Inflammatory macrophage (primary cell): ENCODE measurements at regions not wholly inside any gene's neighbourhood (a gene's known extent, or its start where the extent isn't known, plus 50 kb on each side); places are given as distances from the start of the nearest gene placed in this dataset.
"Not testable (repeated sequence)": the region's sequence is repeated elsewhere in the genome, so short reads cannot be mapped to it uniquely, and the experiment has no call there.

ENCODE experiments used
- DNase-seq, 2 donors: peaks; one replicate each; pipeline ENCODE4 v3.0.0-alpha.2; 2020 to 2022

DNA sequence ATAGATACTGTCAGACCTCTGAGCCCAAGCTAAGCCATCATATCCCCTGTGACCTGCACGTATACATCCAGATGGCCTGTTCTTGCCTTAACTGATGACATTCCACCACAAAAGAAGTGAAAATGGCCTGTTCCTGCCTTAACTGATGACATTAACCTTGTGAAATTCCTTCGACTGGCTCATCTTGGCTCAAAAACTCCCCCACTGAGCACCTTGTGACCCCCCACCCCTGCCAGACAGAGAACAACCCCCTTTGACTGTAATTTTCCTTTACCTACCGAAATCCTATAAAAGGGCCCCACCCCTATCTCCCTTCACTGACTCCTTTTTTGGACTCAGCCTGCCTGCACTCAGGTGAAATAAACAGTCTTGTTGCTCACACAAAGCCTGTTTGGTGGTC is 1114.2 kb downstream of the STIM2 start:
- DNase-seq: not testable (repeated sequence)

DNA sequence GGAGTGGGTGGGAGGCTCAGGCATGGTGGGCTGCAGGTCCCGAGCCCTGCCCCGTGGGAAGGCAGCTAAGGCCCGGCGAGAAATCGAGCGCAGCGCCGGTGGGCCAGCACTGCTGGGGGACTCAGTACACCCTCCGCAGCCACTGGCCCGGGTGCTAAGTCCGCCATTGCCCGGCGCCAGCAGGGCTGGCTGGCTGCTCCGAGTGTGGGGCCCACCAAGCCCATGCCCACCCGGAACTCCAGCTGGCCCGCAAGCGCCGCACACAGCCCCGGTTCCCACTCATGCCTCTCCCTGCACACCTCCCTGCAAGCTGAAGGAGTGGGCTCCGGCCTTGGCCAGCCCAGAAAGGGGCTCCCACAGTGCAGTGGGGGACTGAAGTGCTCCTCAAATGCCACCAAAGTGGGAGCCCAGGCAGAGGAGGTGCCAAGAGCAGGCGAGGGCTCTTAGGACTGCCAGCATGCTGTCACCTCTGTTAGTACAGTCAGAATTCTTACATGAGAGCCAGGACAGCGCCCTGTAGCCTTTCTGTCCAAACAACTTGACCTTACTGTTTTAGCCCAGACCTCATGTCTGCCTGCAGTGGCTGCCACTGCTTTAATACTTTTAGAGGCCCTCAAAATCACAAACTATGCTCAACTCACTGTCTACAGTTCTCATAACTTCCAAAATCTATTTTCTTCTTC is 1117.9 kb downstream of the STIM2 start:
- DNase-seq: not testable (repeated sequence)

GRCh38 chr4:27985522-27985921 is 1124.9 kb downstream of the STIM2 start:
- DNase-seq: no peak

GRCh38 chr4:27986476-27986875 is 1125.8 kb downstream of the STIM2 start:
- DNase-seq: no peak

DNA sequence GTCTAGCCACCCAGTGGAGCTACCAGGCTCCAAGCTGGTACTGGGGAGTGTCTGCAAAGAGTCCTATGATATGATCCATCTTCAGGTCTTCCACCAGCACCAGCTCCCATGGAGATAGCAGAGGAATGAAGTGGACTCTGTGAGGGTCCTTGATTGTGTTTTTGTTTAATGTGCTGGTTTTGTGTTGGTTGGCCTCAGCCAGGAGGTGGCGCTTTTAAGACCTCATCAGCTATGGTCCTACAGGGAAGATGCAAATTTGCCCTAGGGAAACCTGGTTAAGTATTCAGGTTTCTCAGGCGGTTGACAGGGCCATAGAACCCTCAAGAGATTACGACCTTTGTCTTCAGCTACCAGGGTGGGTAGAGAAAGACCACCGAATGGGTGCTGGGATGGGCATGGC is 1141.1 kb downstream of the STIM2 start:
- no peak for DNase-seq

- no peak for DNase-seq
Observed at GRCh38 chr4:28004520-28004919, 1143.9 kb downstream of the STIM2 start.

- DNase-seq: no peak
Observed at GRCh38 chr4:28006021-28006420, 1145.4 kb downstream of the STIM2 start.

GRCh38 chr4:28007693-28008092 is 1147.1 kb downstream of the STIM2 start:
- DNase-seq: no peak

- DNase-seq: no peak
Observed at GRCh38 chr4:28009541-28009940, 1148.9 kb downstream of the STIM2 start.

GRCh38 chr4:28010577-28011240 is 1150.1 kb downstream of the STIM2 start:
- no peak for DNase-seq

DNA sequence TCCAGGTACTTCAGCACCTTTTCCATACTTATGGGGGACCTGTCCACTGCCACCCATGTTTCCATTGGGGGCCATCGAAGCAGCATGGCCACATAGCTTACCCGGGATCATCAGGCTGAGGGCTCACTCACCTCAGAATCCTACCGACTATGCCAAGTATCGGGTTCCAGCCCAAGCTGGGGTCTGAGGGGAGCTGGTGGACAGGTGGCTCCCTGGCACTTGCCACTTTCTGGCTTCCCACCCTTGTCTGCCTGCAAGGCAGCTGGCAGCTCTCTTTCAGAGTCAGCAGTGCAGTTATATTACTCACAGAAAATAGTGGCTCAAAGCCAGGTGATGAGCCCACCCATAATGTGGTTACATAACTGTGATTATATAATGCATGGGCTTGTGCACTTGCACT is 1153.8 kb downstream of the STIM2 start:
- no peak for DNase-seq

DNA sequence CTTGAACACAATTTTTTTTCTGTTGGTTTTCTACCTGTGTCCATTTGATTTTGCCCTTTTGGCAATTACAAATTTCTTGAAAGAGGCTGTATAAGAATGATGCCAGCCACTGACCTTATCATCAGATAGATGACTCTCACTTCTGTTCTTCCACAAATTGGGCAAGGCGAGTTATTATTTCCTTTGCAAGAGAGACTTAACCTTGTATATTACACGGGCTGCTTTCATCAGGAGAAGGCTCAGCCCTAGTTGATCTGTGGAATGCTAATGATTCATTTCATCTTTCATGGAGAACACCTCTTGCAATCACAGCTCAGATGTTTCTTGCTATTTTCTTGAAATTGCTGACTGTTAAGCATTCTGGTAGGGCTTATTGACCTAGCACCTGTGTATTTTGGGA is 1155.4 kb downstream of the STIM2 start:
- no peak for DNase-seq

DNA sequence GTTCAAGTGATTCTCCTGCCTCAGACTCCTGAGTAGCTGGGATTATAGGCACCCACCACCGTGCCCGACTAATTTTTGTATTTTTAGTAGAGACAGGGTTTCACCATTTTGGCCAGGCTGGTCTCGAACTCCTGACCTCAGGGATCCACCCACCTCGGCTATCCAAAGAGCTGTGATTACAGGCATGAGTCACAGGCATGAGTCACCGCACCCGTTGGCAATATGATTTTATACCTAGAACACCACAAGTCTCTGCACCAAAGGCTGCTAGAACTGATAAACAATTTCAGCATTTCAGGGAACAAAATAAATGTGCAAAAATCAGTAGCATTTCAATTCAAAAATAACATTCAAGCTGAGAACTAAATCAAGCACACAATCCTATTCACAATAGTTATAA is 1177.6 kb downstream of the STIM2 start:
- DNase-seq: not testable (repeated sequence)

DNA sequence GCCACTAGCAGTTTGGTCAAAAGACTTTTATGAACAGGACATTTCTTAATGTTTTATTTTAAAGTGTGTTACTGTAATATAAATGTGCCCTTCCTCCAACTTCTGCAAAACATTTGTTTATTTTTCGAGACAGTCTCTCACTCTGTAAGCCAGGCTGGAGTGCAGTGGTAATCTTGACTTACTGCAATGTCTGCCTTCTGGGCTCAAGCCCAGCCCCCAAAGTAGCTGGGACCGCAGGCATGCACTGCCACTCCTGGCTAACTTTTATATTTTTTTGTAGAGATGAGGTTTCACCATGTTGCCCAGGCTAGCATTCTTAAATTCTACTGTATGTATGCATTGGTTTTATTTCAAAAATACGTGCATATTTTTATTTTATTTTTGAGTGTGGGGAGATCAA is 1201.9 kb downstream of the STIM2 start:
- DNase-seq: no peak

DNA sequence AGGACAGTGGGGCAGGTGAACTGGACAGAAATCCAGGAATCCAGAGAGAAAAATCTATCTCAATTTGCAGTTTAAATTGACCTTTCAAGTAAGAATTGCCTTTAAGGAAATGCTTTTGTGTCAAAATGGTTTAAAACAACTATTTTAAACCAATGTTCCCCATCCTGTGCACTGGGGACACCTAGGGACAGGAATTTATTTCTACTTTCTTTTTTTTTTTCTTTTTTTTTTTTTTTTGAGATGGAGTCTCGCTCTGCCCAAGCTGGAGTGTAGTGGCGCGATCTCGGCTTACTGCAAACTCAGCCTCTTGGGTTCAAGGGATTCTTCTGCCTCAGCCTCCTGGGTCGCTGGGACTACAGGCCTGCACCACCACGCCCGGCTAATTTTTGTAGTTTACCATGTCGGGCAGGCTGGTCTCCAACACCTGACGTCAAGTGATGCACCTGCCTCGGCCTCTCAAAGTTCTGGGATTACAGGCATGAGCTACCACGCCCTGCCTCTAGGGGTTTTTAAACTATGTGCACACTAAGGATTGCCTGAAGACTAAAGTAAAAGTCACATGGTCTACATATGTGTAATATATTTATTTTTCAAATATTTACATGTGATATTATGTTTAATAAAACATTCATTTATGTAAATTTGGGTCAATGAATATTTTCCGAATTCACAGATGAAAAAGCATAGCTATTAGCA is 1213.4 kb downstream of the STIM2 start:
- DNase-seq: no peak

GRCh38 chr4:28075401-28075956 is 1214.8 kb downstream of the STIM2 start:
- no peak for DNase-seq

GRCh38 chr4:28077203-28077602 is 1216.6 kb downstream of the STIM2 start:
- DNase-seq: not testable (repeated sequence)

GRCh38 chr4:28082686-28083390 is 1222.2 kb downstream of the STIM2 start:
- DNase-seq: no peak

GRCh38 chr4:28092610-28093009 is 1232.0 kb downstream of the STIM2 start:
- DNase-seq: no peak

GRCh38 chr4:28093071-28093470 is 1232.4 kb downstream of the STIM2 start:
- no peak for DNase-seq

GRCh38 chr4:28101583-28101982 is 1240.9 kb downstream of the STIM2 start:
- no peak for DNase-seq

GRCh38 chr4:28105271-28105859 is 1244.7 kb downstream of the STIM2 start:
- DNase-seq: no peak

DNA sequence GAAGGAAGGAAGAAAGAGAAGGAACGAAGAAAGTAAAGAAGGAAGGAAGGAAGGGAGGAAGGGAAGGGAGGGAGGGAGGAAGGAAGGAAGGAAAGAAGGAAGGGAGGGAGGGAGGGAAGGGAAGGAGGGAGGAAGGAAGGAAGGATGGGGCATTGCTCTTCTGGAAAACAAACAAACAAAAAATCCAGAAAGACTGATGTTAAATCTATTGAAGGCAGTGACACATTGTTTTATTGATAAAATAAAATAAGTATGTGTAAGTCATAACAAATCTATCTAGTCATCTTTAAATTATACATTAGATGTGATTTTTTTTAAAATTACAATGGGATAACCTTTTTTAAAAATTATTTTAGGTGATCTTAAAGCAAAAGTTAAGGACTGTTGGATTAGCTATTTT is 1245.5 kb downstream of the STIM2 start:
- no peak for DNase-seq
